ENCODE measurements at regions not wholly inside any gene's neighbourhood (a gene's known extent, or its start where the extent isn't known, plus 50 kb on each side); places are given as distances from the start of the nearest gene placed in this dataset.

DNA sequence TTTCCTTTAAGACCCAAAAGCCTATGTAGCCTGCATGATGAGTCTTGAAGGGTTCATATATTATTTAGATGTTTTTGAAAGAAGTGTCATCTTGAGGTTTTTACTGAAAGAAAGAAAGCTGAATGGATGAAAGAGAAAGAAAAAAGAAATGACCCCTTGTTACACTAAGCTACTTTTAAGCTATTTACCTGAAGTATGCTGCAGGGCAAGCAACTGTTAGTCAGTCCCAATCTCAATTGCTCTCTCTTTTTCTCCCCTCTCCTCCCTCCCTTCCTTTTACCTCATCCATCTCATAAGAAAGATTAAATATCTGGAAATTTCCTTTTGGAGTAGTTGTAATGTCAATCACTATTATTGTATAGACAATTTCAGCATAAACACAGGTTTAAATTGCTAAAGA is 512.4 kb downstream of the TMTC2 start:
- FAIRE-seq, result no peak
- no peak for TF ChIP-seq CTCF (IDR thresholded peaks at IDR 0.05; ENCODE audit: insufficient read depth, low read length, severe bottlenecking)
- DNase-seq (ENCODE audit: low read depth), result no peak
- Histone ChIP-seq H3K4me3 (ENCODE audit: low read depth, low read length) (no peak overlapping the region), H3K27me3 (ENCODE audit: control insufficient read depth, insufficient read depth, low read length) (no peaks in the 10 kb centered on the region), H3K36me3 (ENCODE audit: control insufficient read depth, insufficient read depth, low read length) (no peaks in the 10 kb centered on the region)

DNA sequence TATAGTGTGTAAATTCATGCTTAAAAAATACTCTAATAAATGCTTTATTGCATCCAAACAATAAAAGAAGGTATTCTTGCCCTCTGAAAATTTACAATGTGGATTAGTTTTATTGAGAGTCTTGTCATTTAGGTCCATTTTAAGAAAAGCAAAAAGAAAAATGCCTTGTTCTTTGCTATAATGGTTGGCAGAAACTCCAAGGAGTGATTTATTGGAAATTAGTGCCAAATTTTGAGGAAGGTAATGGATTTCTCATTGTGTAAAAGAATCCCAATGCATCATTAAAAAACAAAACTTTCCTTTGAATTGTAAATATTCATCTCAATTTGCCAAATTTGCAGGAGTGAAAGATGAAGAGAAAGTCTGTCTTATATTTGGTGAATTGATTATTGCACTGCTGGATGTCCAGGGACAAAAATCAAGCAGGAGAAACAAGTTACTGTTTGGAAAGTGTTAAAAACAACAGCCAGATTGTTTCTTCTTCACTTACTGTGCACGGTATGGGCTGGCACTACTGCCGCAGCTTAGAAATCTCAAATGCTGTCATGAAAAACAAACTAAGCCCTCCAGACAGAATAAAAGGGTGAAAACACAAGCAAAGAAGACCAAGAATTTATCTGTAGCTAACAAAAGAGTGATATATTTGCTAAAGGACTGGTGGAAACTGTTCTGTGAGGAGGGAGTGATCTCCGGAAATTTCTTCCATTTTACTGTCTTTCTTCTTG is 511.7 kb downstream of the TMTC2 start:
- no peak for FAIRE-seq
- Histone ChIP-seq H3K36me3 (ENCODE audit: control insufficient read depth, insufficient read depth, low read length) (no peaks in the 10 kb centered on the region), H3K4me3 (ENCODE audit: low read depth, low read length) (no peak overlapping the region), H3K27me3 (ENCODE audit: control insufficient read depth, insufficient read depth, low read length) (no peaks in the 10 kb centered on the region)
- TF ChIP-seq CTCF (IDR thresholded peaks at IDR 0.05; ENCODE audit: insufficient read depth, low read length, severe bottlenecking), result no peak
- no peak for DNase-seq (ENCODE audit: low read depth)

GRCh38 chr12:83197483-83197914 is 510.8 kb downstream of the TMTC2 start:
- H3K36me3 ChIP-seq (ENCODE audit: control insufficient read depth, insufficient read depth, low read length), result no peaks in the 10 kb centered on the region
- no peak overlapping the region for H3K4me3 ChIP-seq (ENCODE audit: low read depth, low read length)
- DNase-seq (ENCODE audit: low read depth) (no peak), FAIRE-seq (no peak)
- TF ChIP-seq CTCF (IDR thresholded peaks at IDR 0.05; ENCODE audit: insufficient read depth, low read length, severe bottlenecking), result no peak
- no peaks in the 10 kb centered on the region for H3K27me3 ChIP-seq (ENCODE audit: control insufficient read depth, insufficient read depth, low read length)

DNA sequence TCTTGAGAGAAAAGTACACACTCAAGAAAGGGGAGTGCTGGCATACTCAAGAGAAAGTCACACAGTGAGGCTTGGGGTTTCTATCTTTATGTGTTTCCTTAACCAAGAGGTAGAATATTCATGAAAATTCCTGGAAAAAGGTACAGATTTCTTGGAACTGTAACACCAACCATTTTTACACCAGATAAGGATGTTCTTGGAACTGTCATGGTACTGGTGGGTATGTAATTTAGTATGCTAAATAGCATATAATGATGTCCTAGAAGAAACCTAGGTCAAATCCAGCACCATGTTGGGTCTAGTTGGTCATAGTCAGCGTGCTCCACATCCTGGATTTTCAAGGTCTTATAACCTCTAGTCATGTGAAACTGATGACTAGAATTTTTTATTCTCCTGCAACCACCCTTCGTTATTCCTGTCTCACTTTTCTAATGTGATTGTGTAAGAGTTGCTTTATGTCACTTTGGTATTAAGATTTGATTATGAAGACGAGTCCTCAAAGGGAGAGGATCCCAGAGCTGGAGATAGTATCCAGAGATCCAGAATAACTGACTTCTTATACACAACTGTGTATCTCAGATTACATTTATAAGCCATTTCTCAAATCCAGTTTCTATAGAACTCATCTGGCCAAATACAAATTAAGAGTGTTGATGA is 510.1 kb downstream of the TMTC2 start:
- Histone ChIP-seq H3K36me3 (ENCODE audit: control insufficient read depth, insufficient read depth, low read length) (no peaks in the 10 kb centered on the region), H3K4me3 (ENCODE audit: low read depth, low read length) (no peak overlapping the region), H3K27me3 (ENCODE audit: control insufficient read depth, insufficient read depth, low read length) (no peaks in the 10 kb centered on the region)
- FAIRE-seq (no peak), DNase-seq (ENCODE audit: low read depth) (no peak)
- TF ChIP-seq CTCF (IDR thresholded peaks at IDR 0.05; ENCODE audit: insufficient read depth, low read length, severe bottlenecking), result no peak

GRCh38 chr12:83190631-83191390 is 504.1 kb downstream of the TMTC2 start:
- Histone ChIP-seq H3K36me3 (ENCODE audit: control insufficient read depth, insufficient read depth, low read length) (no peaks in the 10 kb centered on the region), H3K4me3 (ENCODE audit: low read depth, low read length) (no peak overlapping the region), H3K27me3 (ENCODE audit: control insufficient read depth, insufficient read depth, low read length) (no peaks in the 10 kb centered on the region)
- no peak for TF ChIP-seq CTCF (IDR thresholded peaks at IDR 0.05; ENCODE audit: insufficient read depth, low read length, severe bottlenecking)
- DNase-seq (ENCODE audit: low read depth) (no peak), FAIRE-seq (no peak)

Measured in bronchial epithelial cell (primary cell).